ENCODE measurements at regions not wholly inside any gene's neighbourhood (a gene's known extent, or its start where the extent isn't known, plus 50 kb on each side); places are given as distances from the start of the nearest gene placed in this dataset.
"Not testable (repeated sequence)": the region's sequence is repeated elsewhere in the genome, so short reads cannot be mapped to it uniquely, and the experiment has no call there.

- H3K27ac ChIP-seq (ENCODE audit: low read depth, low read length): no peak overlapping the region
- POLR2A ChIA-PET: no interaction called here
- peaks cover 10% of the 10 kb centered on the region for H3K9me3 ChIP-seq (ENCODE audit: control insufficient read depth, insufficient read depth, low read length)
- H3K4me3 ChIP-seq (ENCODE audit: low read depth, low read length): no peak overlapping the region
- CTCF ChIA-PET: no interaction called here
- H3K27me3 ChIP-seq (ENCODE audit: control insufficient read depth, insufficient read depth, low read length): no peaks in the 10 kb centered on the region
- no peak for TF ChIP-seq CTCF (IDR thresholded peaks at IDR 0.05; ENCODE audit: low read depth, low read length)
- DNase-seq (ENCODE audit: low read depth, low spot score): no peak
Observed at GRCh38 chr10:129210876-129211275, 256.2 kb upstream of the MGMT start.

- POLR2A ChIA-PET: no interaction called here
- TF ChIP-seq CTCF (IDR thresholded peaks at IDR 0.05; ENCODE audit: low read depth, low read length): no peak
- no peak overlapping the region for H3K27ac ChIP-seq (ENCODE audit: low read depth, low read length)
- H3K9me3 ChIP-seq (ENCODE audit: control insufficient read depth, insufficient read depth, low read length): peaks cover under 1% of the 10 kb centered on the region; the same call in 1 of the 2 replicates
- no peaks in the 10 kb centered on the region for H3K27me3 ChIP-seq (ENCODE audit: control insufficient read depth, insufficient read depth, low read length)
- no peak overlapping the region for H3K4me3 ChIP-seq (ENCODE audit: low read depth, low read length)
- CTCF ChIA-PET: no interaction called here
- DNase-seq (ENCODE audit: low read depth, low spot score): no peak
Observed at GRCh38 chr10:129213256-129213655, 253.8 kb upstream of the MGMT start.

- CTCF ChIA-PET; H3K27ac ChIP-seq (ENCODE audit: low read depth, low read length); DNase-seq (ENCODE audit: low read depth, low spot score); H3K27me3 ChIP-seq (ENCODE audit: control insufficient read depth, insufficient read depth, low read length); H3K4me3 ChIP-seq (ENCODE audit: low read depth, low read length); H3K9me3 ChIP-seq (ENCODE audit: control insufficient read depth, insufficient read depth, low read length); POLR2A ChIA-PET: not testable (repeated sequence)
Observed at GRCh38 chr10:129213996-129214395, 253.0 kb upstream of the MGMT start.

- ChIA-PET CTCF (no interaction called here), POLR2A (no interaction called here)
- H3K27me3 ChIP-seq (ENCODE audit: control insufficient read depth, insufficient read depth, low read length): no peaks in the 10 kb centered on the region
- TF ChIP-seq CTCF (IDR thresholded peaks at IDR 0.05; ENCODE audit: low read depth, low read length): no peak
- no peak overlapping the region for H3K4me3 ChIP-seq (ENCODE audit: low read depth, low read length)
- H3K27ac ChIP-seq (ENCODE audit: low read depth, low read length): no peak overlapping the region
- DNase-seq (ENCODE audit: low read depth, low spot score): no peak
- peaks cover 12% of the 10 kb centered on the region for H3K9me3 ChIP-seq (ENCODE audit: control insufficient read depth, insufficient read depth, low read length)
Observed at GRCh38 chr10:129219364-129219763, 247.7 kb upstream of the MGMT start.

GRCh38 chr10:129222436-129222835 is 244.6 kb upstream of the MGMT start:
- ChIA-PET CTCF (no interaction called here), POLR2A (no interaction called here)
- no peak for DNase-seq (ENCODE audit: low read depth, low spot score)
- TF ChIP-seq CTCF (IDR thresholded peaks at IDR 0.05; ENCODE audit: low read depth, low read length): no peak
- Histone ChIP-seq H3K27me3 (ENCODE audit: control insufficient read depth, insufficient read depth, low read length) (no peaks in the 10 kb centered on the region), H3K4me3 (ENCODE audit: low read depth, low read length) (no peak overlapping the region), H3K9me3 (ENCODE audit: control insufficient read depth, insufficient read depth, low read length) (peaks cover 40% of the 10 kb centered on the region), H3K27ac (ENCODE audit: low read depth, low read length) (no peak overlapping the region)

GRCh38 chr10:129223363-129223762 is 243.7 kb upstream of the MGMT start:
- H3K9me3 ChIP-seq (ENCODE audit: control insufficient read depth, insufficient read depth, low read length): peaks cover 42% of the 10 kb centered on the region
- no peak for DNase-seq (ENCODE audit: low read depth, low spot score)
- TF ChIP-seq CTCF (IDR thresholded peaks at IDR 0.05; ENCODE audit: low read depth, low read length): no peak

More at GRCh38 chr10:129223363-129223762, 243.7 kb upstream of the MGMT start:
- Histone ChIP-seq H3K27ac (ENCODE audit: low read depth, low read length) (no peak overlapping the region), H3K27me3 (ENCODE audit: control insufficient read depth, insufficient read depth, low read length) (no peaks in the 10 kb centered on the region), H3K4me3 (ENCODE audit: low read depth, low read length) (no peak overlapping the region)
- POLR2A ChIA-PET: no interaction called here
- CTCF ChIA-PET: no interaction called here
